ENCODE measurements at regions not wholly inside any gene's neighbourhood (a gene's known extent, or its start where the extent isn't known, plus 50 kb on each side); places are given as distances from the start of the nearest gene placed in this dataset.
"Not testable (repeated sequence)": the region's sequence is repeated elsewhere in the genome, so short reads cannot be mapped to it uniquely, and the experiment has no call there.

GRCh38 chr17:15836991-15837390 is 104.9 kb downstream of the TBC1D26 start:
- H3K4me1 Mint-ChIP-seq (ENCODE audit: low read depth); CTCF ChIA-PET; H3K27me3 Mint-ChIP-seq; H3K9me3 Mint-ChIP-seq; DNase-seq; intact Hi-C loops (cut with micrococcal nuclease); H3K36me3 Mint-ChIP-seq; POLR2A ChIA-PET; H3K4me3 Mint-ChIP-seq; H3K27ac Mint-ChIP-seq: not testable (repeated sequence)

- H3K9me3 Mint-ChIP-seq; H3K36me3 Mint-ChIP-seq; H3K4me1 Mint-ChIP-seq (ENCODE audit: low read depth); H3K27me3 Mint-ChIP-seq; H3K4me3 Mint-ChIP-seq; POLR2A ChIA-PET; DNase-seq; H3K27ac Mint-ChIP-seq; CTCF ChIA-PET; intact Hi-C loops (cut with micrococcal nuclease): not testable (repeated sequence)
Measured at GRCh38 chr17:15847447-15848229, 97.3 kb upstream of the ADORA2B start.

- H3K4me1 Mint-ChIP-seq (ENCODE audit: low read depth); POLR2A ChIA-PET; CTCF ChIA-PET; H3K4me3 Mint-ChIP-seq; H3K9me3 Mint-ChIP-seq; H3K36me3 Mint-ChIP-seq; H3K27me3 Mint-ChIP-seq; H3K27ac Mint-ChIP-seq: not testable (repeated sequence)
- intact Hi-C loops (cut with micrococcal nuclease): loop anchor here (1.0 kb wide), 1 partner anchor 149 kb away; no protein-coding TSS in a partner anchor
- DNase-seq: peak; percentile 84
Measured at GRCh38 chr17:15849054-15849453, 95.9 kb upstream of the ADORA2B start.

GRCh38 chr17:15850071-15850470 is 94.9 kb upstream of the ADORA2B start:
- H3K4me3 Mint-ChIP-seq; H3K9me3 Mint-ChIP-seq; H3K36me3 Mint-ChIP-seq; H3K4me1 Mint-ChIP-seq (ENCODE audit: low read depth); H3K27ac Mint-ChIP-seq; H3K27me3 Mint-ChIP-seq; CTCF ChIA-PET; DNase-seq; POLR2A ChIA-PET; intact Hi-C loops (cut with micrococcal nuclease): not testable (repeated sequence)

- DNase-seq; H3K36me3 Mint-ChIP-seq; H3K27ac Mint-ChIP-seq; H3K9me3 Mint-ChIP-seq; H3K27me3 Mint-ChIP-seq; H3K4me3 Mint-ChIP-seq; H3K4me1 Mint-ChIP-seq (ENCODE audit: low read depth); POLR2A ChIA-PET; intact Hi-C loops (cut with micrococcal nuclease): not testable (repeated sequence)
- CTCF ChIA-PET: interaction anchor here (0.8 kb wide), 1 partner anchor 148 kb away, joined by 3 read pairs; no protein-coding TSS in a partner anchor
Measured at GRCh38 chr17:15850687-15851086, 94.2 kb upstream of the ADORA2B start.

- CTCF ChIA-PET; H3K27ac Mint-ChIP-seq; H3K36me3 Mint-ChIP-seq; POLR2A ChIA-PET; H3K27me3 Mint-ChIP-seq; DNase-seq; H3K4me1 Mint-ChIP-seq (ENCODE audit: low read depth); intact Hi-C loops (cut with micrococcal nuclease); H3K4me3 Mint-ChIP-seq; H3K9me3 Mint-ChIP-seq: not testable (repeated sequence)
Measured at GRCh38 chr17:15852863-15853262, 92.1 kb upstream of the ADORA2B start.

- H3K27ac Mint-ChIP-seq; CTCF ChIA-PET; H3K36me3 Mint-ChIP-seq; H3K27me3 Mint-ChIP-seq; H3K9me3 Mint-ChIP-seq; H3K4me3 Mint-ChIP-seq; intact Hi-C loops (cut with micrococcal nuclease); DNase-seq; H3K4me1 Mint-ChIP-seq (ENCODE audit: low read depth); POLR2A ChIA-PET: not testable (repeated sequence)
Measured at GRCh38 chr17:15856191-15856590, 88.7 kb upstream of the ADORA2B start.

GRCh38 chr17:15856745-15857144 is 88.2 kb upstream of the ADORA2B start:
- CTCF ChIA-PET; intact Hi-C loops (cut with micrococcal nuclease); DNase-seq; POLR2A ChIA-PET; H3K27me3 Mint-ChIP-seq; H3K27ac Mint-ChIP-seq; H3K4me1 Mint-ChIP-seq (ENCODE audit: low read depth); H3K4me3 Mint-ChIP-seq; H3K36me3 Mint-ChIP-seq; H3K9me3 Mint-ChIP-seq: not testable (repeated sequence)

- intact Hi-C loops (cut with micrococcal nuclease); H3K4me3 Mint-ChIP-seq; POLR2A ChIA-PET; DNase-seq; H3K4me1 Mint-ChIP-seq (ENCODE audit: low read depth); CTCF ChIA-PET; H3K27ac Mint-ChIP-seq; H3K27me3 Mint-ChIP-seq; H3K36me3 Mint-ChIP-seq: not testable (repeated sequence)
- peaks cover 10% of the 10 kb centered on the region for H3K9me3 Mint-ChIP-seq
Measured at GRCh38 chr17:15858082-15858481, 86.8 kb upstream of the ADORA2B start.

GRCh38 chr17:15860774-15861173 is 84.2 kb upstream of the ADORA2B start:
- H3K4me1 Mint-ChIP-seq (ENCODE audit: low read depth); H3K36me3 Mint-ChIP-seq; intact Hi-C loops (cut with micrococcal nuclease); H3K27me3 Mint-ChIP-seq; CTCF ChIA-PET; POLR2A ChIA-PET; H3K4me3 Mint-ChIP-seq; H3K27ac Mint-ChIP-seq; DNase-seq: not testable (repeated sequence)
- H3K9me3 Mint-ChIP-seq: peaks cover 10% of the 10 kb centered on the region

- H3K27ac Mint-ChIP-seq; CTCF ChIA-PET; intact Hi-C loops (cut with micrococcal nuclease); POLR2A ChIA-PET; H3K36me3 Mint-ChIP-seq; H3K4me3 Mint-ChIP-seq; H3K4me1 Mint-ChIP-seq (ENCODE audit: low read depth); H3K27me3 Mint-ChIP-seq; DNase-seq: not testable (repeated sequence)
- H3K9me3 Mint-ChIP-seq: peaks cover 10% of the 10 kb centered on the region
Measured at GRCh38 chr17:15864061-15864460, 80.9 kb upstream of the ADORA2B start.

- H3K9me3 Mint-ChIP-seq: peaks cover 10% of the 10 kb centered on the region
- CTCF ChIA-PET; H3K27ac Mint-ChIP-seq; H3K27me3 Mint-ChIP-seq; H3K4me1 Mint-ChIP-seq (ENCODE audit: low read depth); POLR2A ChIA-PET; intact Hi-C loops (cut with micrococcal nuclease); DNase-seq; H3K4me3 Mint-ChIP-seq; H3K36me3 Mint-ChIP-seq: not testable (repeated sequence)
Measured at GRCh38 chr17:15864472-15864871, 80.5 kb upstream of the ADORA2B start.

GRCh38 chr17:15866015-15866414 is 78.9 kb upstream of the ADORA2B start:
- H3K27me3 Mint-ChIP-seq; H3K4me3 Mint-ChIP-seq; H3K4me1 Mint-ChIP-seq (ENCODE audit: low read depth); POLR2A ChIA-PET; intact Hi-C loops (cut with micrococcal nuclease); H3K27ac Mint-ChIP-seq; H3K9me3 Mint-ChIP-seq; H3K36me3 Mint-ChIP-seq; DNase-seq; CTCF ChIA-PET: not testable (repeated sequence)

Measured in activated CD4-positive, alpha-beta memory T cell treated with anti-CD3 and anti-CD28 coated beads for 36 hours (primary cell).